DND-41 (cell line): ENCODE measurements at regions not wholly inside any gene's neighbourhood (a gene's known extent, or its start where the extent isn't known, plus 50 kb on each side); places are given as distances from the start of the nearest gene placed in this dataset.

Experiments used
- ATAC-seq: fragments of 200-7000 bp; cut with Tn5 transposase; 3 replicates; pipeline ENCODE4 v1.9.1; 2021; ENCODE audit warnings: low read depth; ENCODE audit not compliant: insufficient read depth
- DNase-seq: peaks from one replicate; pipeline ENCODE4 v3.0.0-alpha.2; 2020
- H2AFZ ChIP-seq: 2 replicates; pipeline ENCODE4 v1.6.0; 2012; ENCODE audit warnings: low read depth, low read length
- H3K27ac ChIP-seq: 2 replicates; pipeline ENCODE4 v1.5.1; 2012; ENCODE audit warnings: low read length, inconsistent platforms
- H3K27me3 ChIP-seq: fragments of 200-600 bp; sonication (generic); 2 replicates; pipeline ENCODE4 v1.6.0; 2012; ENCODE audit warnings: low read length, mild to moderate bottlenecking, inconsistent platforms; ENCODE audit not compliant: insufficient read depth, poor library complexity
- H3K36me3 ChIP-seq: 2 replicates; pipeline ENCODE4 v1.5.1; 2012; ENCODE audit warnings: low read length, inconsistent platforms; ENCODE audit not compliant: insufficient read depth
- H3K4me1 ChIP-seq: 2 replicates; pipeline ENCODE4 v1.5.1; 2012; ENCODE audit warnings: mild to moderate bottlenecking, low read length; ENCODE audit not compliant: insufficient read depth
- H3K4me2 ChIP-seq: 2 replicates; pipeline ENCODE4 v1.6.0; 2012; ENCODE audit warnings: mild to moderate bottlenecking, moderate library complexity, low read length, inconsistent platforms; ENCODE audit not compliant: insufficient read depth
- H3K4me3 ChIP-seq, 2 experiments: fragments of 200-600 bp in 1 of 2; shearing (Covaris generic) in 1 of 2; 2 replicates each; pipeline ENCODE4 v1.5.1; 2012 to 2016; ENCODE audit warnings: inconsistent platforms in 2 of 2, low read length in 2 of 2, mild to moderate bottlenecking in 2 of 2, low read depth in 1 of 2, moderate library complexity in 1 of 2
- H3K79me2 ChIP-seq: 2 replicates; pipeline ENCODE4 v1.6.0; 2012; ENCODE audit warnings: low read length, inconsistent platforms; ENCODE audit not compliant: insufficient read depth
- H3K9ac ChIP-seq: 2 replicates; pipeline ENCODE4 v1.6.0; 2012; ENCODE audit warnings: low read depth, mild to moderate bottlenecking, inconsistent platforms, low read length, moderate library complexity
- H3K9me3 ChIP-seq: 2 replicates; pipeline ENCODE4 v1.5.1; 2012; ENCODE audit warnings: low read length, moderate library complexity, mild to moderate bottlenecking, inconsistent platforms; ENCODE audit not compliant: insufficient read depth, severe bottlenecking
- H4K20me1 ChIP-seq: 2 replicates; pipeline ENCODE4 v1.6.0; 2012; ENCODE audit warnings: low read length; ENCODE audit not compliant: insufficient read depth
- CTCF ChIP-seq: IDR thresholded peaks from 2 replicates; pipeline ENCODE4 v1.5.1; 2012; ENCODE audit warnings: borderline replicate concordance, low read length, moderate library complexity, mild to moderate bottlenecking; ENCODE audit not compliant: poor library complexity, severe bottlenecking; ENCODE audit errors: extremely low read depth
- EZH2 ChIP-seq: IDR thresholded peaks from 3 replicates; pipeline ENCODE4 v1.6.1; 2012; ENCODE audit warnings: borderline replicate concordance, low read depth, mild to moderate bottlenecking, moderate library complexity, low read length, inconsistent platforms; ENCODE audit not compliant: severe bottlenecking

DNA sequence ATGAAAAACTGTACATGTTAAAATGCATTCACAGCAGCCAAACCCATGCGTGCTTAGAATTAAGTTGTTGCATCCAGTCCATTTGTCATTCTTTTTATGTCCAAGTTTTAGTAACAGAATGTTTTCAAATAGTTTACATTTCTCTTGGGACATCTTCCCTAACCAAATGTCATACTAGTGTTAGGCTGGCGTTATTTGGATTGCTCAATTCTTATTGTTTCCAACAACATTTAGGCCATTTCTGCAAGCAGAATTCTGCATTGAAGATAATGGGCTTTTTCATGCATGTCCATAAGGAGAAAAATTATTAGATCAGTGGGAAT, 203.0 kb downstream of the HIBADH start:
- Histone ChIP-seq H2AFZ (no peak overlapping the region), H4K20me1 (no peaks in the 10 kb centered on the region), H3K79me2 (no peaks in the 10 kb centered on the region), H3K4me1 (no peaks in the 10 kb centered on the region), H3K36me3 (no peaks in the 10 kb centered on the region), H3K27ac (no peak overlapping the region), H3K4me2 (no peak overlapping the region), H3K4me3 (no peak overlapping the region), H3K27me3 (peaks cover 4% of the 10 kb centered on the region), H3K9me3 (no peaks in the 10 kb centered on the region), H3K9ac (no peak overlapping the region)
- no peak for TF ChIP-seq EZH2
- no peak for TF ChIP-seq CTCF
- DNase-seq = no peak
- ATAC-seq = no peak

- no peaks in the 10 kb centered on the region for H3K4me1 ChIP-seq
- TF ChIP-seq EZH2 = no peak
- no peak for TF ChIP-seq CTCF
- no peaks in the 10 kb centered on the region for H3K9me3 ChIP-seq
- H3K36me3 ChIP-seq = no peaks in the 10 kb centered on the region
- H3K4me3 ChIP-seq = no peak overlapping the region
- no peaks in the 10 kb centered on the region for H3K79me2 ChIP-seq
- H4K20me1 ChIP-seq = no peaks in the 10 kb centered on the region
- peaks cover 12% of the 10 kb centered on the region for H3K27me3 ChIP-seq
- H3K9ac ChIP-seq = no peak overlapping the region
- ATAC-seq (no peak), DNase-seq (no peak)
- H2AFZ ChIP-seq = no peak overlapping the region
- no peak overlapping the region for H3K4me2 ChIP-seq
- no peak overlapping the region for H3K27ac ChIP-seq
Observed at GRCh38 chr7:27462575-27463270, 200.0 kb downstream of the HIBADH start.

- Histone ChIP-seq H3K27me3 (peaks cover 21% of the 10 kb centered on the region), H3K4me1 (no peaks in the 10 kb centered on the region), H4K20me1 (no peaks in the 10 kb centered on the region), H2AFZ (no peak overlapping the region), H3K4me3 (no peak overlapping the region), H3K27ac (no peak overlapping the region), H3K9ac (no peak overlapping the region), H3K4me2 (no peak overlapping the region), H3K9me3 (no peaks in the 10 kb centered on the region), H3K79me2 (no peaks in the 10 kb centered on the region), H3K36me3 (no peaks in the 10 kb centered on the region)
- TF ChIP-seq EZH2 (no peak), CTCF (no peak)
- DNase-seq (no peak), ATAC-seq (no peak)
Observed at GRCh38 chr7:27464970-27465369, 197.7 kb downstream of the HIBADH start.
